A549 (cell line): ENCODE measurements at regions not wholly inside any gene's neighbourhood (a gene's known extent, or its start where the extent isn't known, plus 50 kb on each side); places are given as distances from the start of the nearest gene placed in this dataset.

Source experiments
- JUNB ChIP-seq: fragments of >200 bp; sonication (Bioruptor Twin); formaldehyde crosslinking; IDR thresholded peaks from 2 replicates; pipeline ENCODE4 v1.6.1; 2016
- POLR2A ChIP-seq: IDR thresholded peaks from 2 replicates; pipeline ENCODE4 v1.6.1; 2012; ENCODE audit warnings: mild to moderate bottlenecking, low read length
- RNF2 ChIP-seq: fragments of 200-600 bp; sonication (generic); IDR thresholded peaks from 2 replicates; pipeline ENCODE4 v1.6.1; 2016; ENCODE audit warnings: low read depth, mild to moderate bottlenecking, antibody characterized with exemption, moderate library complexity, borderline replicate concordance
- ZFP36 ChIP-seq: fragments of 450-650 bp; IDR thresholded peaks from 2 replicates; pipeline ENCODE4 v1.6.1; 2014; ENCODE audit warnings: borderline replicate concordance; ENCODE audit not compliant: partially characterized antibody
- TF ChIP-seq, protein P1 (sequence below): fragments of >200 bp; sonication (Bioruptor Twin); formaldehyde crosslinking; IDR thresholded peaks from 3 replicates; pipeline ENCODE4 v1.5.1; 2016
- TF ChIP-seq, protein P2 (sequence below): fragments of 150-350 bp; IDR thresholded peaks from 2 replicates; pipeline ENCODE4 v1.6.1; 2014; ENCODE audit warnings: low read depth, mild to moderate bottlenecking, low read length
- TF ChIP-seq, protein P3 (sequence below): IDR thresholded peaks from 2 replicates; pipeline ENCODE4 v1.6.1; 2012; ENCODE audit warnings: low read depth, borderline replicate concordance
- TF ChIP-seq, protein P4 (sequence below): fragments of 450-650 bp; IDR thresholded peaks from 2 replicates; pipeline ENCODE4 v1.6.1; 2014; ENCODE audit warnings: antibody characterized with exemption

GRCh38 chr12:38417101-38417500 lies 100.5 kb downstream of the ALG10B start:
- TF ChIP-seq, protein P1, sequence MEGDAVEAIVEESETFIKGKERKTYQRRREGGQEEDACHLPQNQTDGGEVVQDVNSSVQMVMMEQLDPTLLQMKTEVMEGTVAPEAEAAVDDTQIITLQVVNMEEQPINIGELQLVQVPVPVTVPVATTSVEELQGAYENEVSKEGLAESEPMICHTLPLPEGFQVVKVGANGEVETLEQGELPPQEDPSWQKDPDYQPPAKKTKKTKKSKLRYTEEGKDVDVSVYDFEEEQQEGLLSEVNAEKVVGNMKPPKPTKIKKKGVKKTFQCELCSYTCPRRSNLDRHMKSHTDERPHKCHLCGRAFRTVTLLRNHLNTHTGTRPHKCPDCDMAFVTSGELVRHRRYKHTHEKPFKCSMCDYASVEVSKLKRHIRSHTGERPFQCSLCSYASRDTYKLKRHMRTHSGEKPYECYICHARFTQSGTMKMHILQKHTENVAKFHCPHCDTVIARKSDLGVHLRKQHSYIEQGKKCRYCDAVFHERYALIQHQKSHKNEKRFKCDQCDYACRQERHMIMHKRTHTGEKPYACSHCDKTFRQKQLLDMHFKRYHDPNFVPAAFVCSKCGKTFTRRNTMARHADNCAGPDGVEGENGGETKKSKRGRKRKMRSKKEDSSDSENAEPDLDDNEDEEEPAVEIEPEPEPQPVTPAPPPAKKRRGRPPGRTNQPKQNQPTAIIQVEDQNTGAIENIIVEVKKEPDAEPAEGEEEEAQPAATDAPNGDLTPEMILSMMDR: no peak
- TF ChIP-seq, protein P2, sequence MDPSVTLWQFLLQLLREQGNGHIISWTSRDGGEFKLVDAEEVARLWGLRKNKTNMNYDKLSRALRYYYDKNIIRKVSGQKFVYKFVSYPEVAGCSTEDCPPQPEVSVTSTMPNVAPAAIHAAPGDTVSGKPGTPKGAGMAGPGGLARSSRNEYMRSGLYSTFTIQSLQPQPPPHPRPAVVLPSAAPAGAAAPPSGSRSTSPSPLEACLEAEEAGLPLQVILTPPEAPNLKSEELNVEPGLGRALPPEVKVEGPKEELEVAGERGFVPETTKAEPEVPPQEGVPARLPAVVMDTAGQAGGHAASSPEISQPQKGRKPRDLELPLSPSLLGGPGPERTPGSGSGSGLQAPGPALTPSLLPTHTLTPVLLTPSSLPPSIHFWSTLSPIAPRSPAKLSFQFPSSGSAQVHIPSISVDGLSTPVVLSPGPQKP: no peak
- TF ChIP-seq ZFP36 (no peak), JUNB (no peak), POLR2A (no peak), RNF2 (no peak)
- TF ChIP-seq, protein P3, sequence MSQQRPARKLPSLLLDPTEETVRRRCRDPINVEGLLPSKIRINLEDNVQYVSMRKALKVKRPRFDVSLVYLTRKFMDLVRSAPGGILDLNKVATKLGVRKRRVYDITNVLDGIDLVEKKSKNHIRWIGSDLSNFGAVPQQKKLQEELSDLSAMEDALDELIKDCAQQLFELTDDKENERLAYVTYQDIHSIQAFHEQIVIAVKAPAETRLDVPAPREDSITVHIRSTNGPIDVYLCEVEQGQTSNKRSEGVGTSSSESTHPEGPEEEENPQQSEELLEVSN: no peak
- TF ChIP-seq, protein P4, sequence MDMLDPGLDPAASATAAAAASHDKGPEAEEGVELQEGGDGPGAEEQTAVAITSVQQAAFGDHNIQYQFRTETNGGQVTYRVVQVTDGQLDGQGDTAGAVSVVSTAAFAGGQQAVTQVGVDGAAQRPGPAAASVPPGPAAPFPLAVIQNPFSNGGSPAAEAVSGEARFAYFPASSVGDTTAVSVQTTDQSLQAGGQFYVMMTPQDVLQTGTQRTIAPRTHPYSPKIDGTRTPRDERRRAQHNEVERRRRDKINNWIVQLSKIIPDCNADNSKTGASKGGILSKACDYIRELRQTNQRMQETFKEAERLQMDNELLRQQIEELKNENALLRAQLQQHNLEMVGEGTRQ: no peak
